ENCODE measurements at regions not wholly inside any gene's neighbourhood (a gene's known extent, or its start where the extent isn't known, plus 50 kb on each side); places are given as distances from the start of the nearest gene placed in this dataset.

- Histone ChIP-seq H3K27ac (ENCODE audit: extremely low read length, insufficient read depth, low read length) (peak overlapping the region; percentile 98), H3K4me3 (replicated peaks in 1 of 3; ENCODE audit: insufficient read depth in 1 of 3, low read depth in 2 of 3, low read length in 3 of 3) (peak overlapping the region; percentile 2 to 74 (median 20); a peak in 4 of 6 replicates), H3K4me2 (ENCODE audit: low read depth, low read length) (peak overlapping the region; percentile 98), H2AFZ (ENCODE audit: low read length) (no peak overlapping the region), H3K4me1 (ENCODE audit: insufficient read depth, low read length) (peaks cover 84% of the 10 kb centered on the region), H3K36me3 (replicated peaks in 1 of 2; ENCODE audit: control insufficient read depth in 1 of 2, insufficient read depth in 2 of 2, low read length in 2 of 2) (peaks cover 2 to 15% of the 10 kb centered on the region in 2 experiments; a peak in 2 of 5 replicates), H3K9ac (ENCODE audit: insufficient read depth, low read depth, low read length) (peak overlapping the region; percentile 98), H4K20me1 (ENCODE audit: insufficient read depth, low read length) (peaks cover 5% of the 10 kb centered on the region; the same call in 1 of the 2 replicates), H3K27me3 (ENCODE audit: control insufficient read depth in 1 of 2, insufficient read depth in 2 of 2, low read length in 2 of 2) (no peaks in the 10 kb centered on the region; a peak in 1 of 5 replicates), H3K79me2 (ENCODE audit: insufficient read depth, low read length) (peaks cover 93% of the 10 kb centered on the region), H3K9me3 (ENCODE audit: low read length) (no peaks in the 10 kb centered on the region)
- FAIRE-seq (no peak), DNase-seq (ENCODE audit: low spot score) (no peak), ATAC-seq (no peak)
- BruUV-seq (replicated peaks), result no TSS peak
- in situ Hi-C loops (cut with HindIII; ENCODE audit: extremely low pct_ligation_motif_present, low pct_unique_long_range_greater_than_20kb) (loop anchor here (5.0 to 10.0 kb wide), 2 partner anchors 87 to 164 kb away; no protein-coding TSS in a partner anchor), intact Hi-C loops (cut with micrococcal nuclease; ENCODE audit: unreplicated experiment) (loop anchor here (5.0 kb wide), 4 partner anchors 34 to 164 kb away; no protein-coding TSS in a partner anchor)
- CTCF ChIA-PET (ENCODE audit: low intra/inter-chr PET ratio, low total read pairs), result no interaction called here
- POLR2A ChIA-PET, result interaction anchor here (0.9 to 12.7 kb wide), 15 partner anchors 8 to 286 kb away, joined by 3 to 335 read pairs (median 16); no protein-coding TSS in a partner anchor
- WGBS (ENCODE audit: low lambda C conversion rate), result 91% methylated on average over 15 of the region's 17 CpGs
- TF ChIP-seq CAMTA2 (CRISPR knock-in tag; IDR thresholded peaks at IDR 0.05; ENCODE audit: borderline replicate concordance) (0 out of 2 replicates have a peak, but pooled peaks have one; percentile 59), TARDBP (CRISPR knock-in tag; IDR thresholded peaks at IDR 0.05) (no peak), TEF (CRISPR knock-in tag; IDR thresholded peaks at IDR 0.05) (no peak), HDAC6 (IDR thresholded peaks at IDR 0.05; ENCODE audit: low read depth, low read length) (no peak), IKZF4 (CRISPR knock-in tag; IDR thresholded peaks at IDR 0.05; ENCODE audit: borderline replicate concordance, low read depth, not compliant biosample characterization) (no peak), HMG20A (CRISPR knock-in tag; IDR thresholded peaks at IDR 0.05; ENCODE audit: borderline replicate concordance) (no peak), SNAI1 (CRISPR knock-in tag; IDR thresholded peaks at IDR 0.05; ENCODE audit: borderline replicate concordance) (peak; percentile 69; the same call in 1 of the 2 replicates), TEAD2 (CRISPR knock-in tag; IDR thresholded peaks at IDR 0.05) (no peak), ZNF710 (CRISPR knock-in tag; IDR thresholded peaks at IDR 0.05; ENCODE audit: borderline replicate concordance) (no peak), ZSCAN22 (CRISPR knock-in tag; IDR thresholded peaks at IDR 0.05) (no peak), ZNF574 (CRISPR knock-in tag; IDR thresholded peaks at IDR 0.05) (no peak)
- TF ChIP-seq, protein P1, sequence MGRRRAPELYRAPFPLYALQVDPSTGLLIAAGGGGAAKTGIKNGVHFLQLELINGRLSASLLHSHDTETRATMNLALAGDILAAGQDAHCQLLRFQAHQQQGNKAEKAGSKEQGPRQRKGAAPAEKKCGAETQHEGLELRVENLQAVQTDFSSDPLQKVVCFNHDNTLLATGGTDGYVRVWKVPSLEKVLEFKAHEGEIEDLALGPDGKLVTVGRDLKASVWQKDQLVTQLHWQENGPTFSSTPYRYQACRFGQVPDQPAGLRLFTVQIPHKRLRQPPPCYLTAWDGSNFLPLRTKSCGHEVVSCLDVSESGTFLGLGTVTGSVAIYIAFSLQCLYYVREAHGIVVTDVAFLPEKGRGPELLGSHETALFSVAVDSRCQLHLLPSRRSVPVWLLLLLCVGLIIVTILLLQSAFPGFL (CRISPR knock-in tag; IDR thresholded peaks at IDR 0.05), result no peak
- TF ChIP-seq, protein P2, sequence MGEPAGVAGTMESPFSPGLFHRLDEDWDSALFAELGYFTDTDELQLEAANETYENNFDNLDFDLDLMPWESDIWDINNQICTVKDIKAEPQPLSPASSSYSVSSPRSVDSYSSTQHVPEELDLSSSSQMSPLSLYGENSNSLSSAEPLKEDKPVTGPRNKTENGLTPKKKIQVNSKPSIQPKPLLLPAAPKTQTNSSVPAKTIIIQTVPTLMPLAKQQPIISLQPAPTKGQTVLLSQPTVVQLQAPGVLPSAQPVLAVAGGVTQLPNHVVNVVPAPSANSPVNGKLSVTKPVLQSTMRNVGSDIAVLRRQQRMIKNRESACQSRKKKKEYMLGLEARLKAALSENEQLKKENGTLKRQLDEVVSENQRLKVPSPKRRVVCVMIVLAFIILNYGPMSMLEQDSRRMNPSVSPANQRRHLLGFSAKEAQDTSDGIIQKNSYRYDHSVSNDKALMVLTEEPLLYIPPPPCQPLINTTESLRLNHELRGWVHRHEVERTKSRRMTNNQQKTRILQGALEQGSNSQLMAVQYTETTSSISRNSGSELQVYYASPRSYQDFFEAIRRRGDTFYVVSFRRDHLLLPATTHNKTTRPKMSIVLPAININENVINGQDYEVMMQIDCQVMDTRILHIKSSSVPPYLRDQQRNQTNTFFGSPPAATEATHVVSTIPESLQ (CRISPR knock-in tag; conservative IDR thresholded peaks at IDR 0.05), result 0 out of 2 replicates have a peak, but pooled peaks have one; percentile 7
- TF ChIP-seq, protein P3, sequence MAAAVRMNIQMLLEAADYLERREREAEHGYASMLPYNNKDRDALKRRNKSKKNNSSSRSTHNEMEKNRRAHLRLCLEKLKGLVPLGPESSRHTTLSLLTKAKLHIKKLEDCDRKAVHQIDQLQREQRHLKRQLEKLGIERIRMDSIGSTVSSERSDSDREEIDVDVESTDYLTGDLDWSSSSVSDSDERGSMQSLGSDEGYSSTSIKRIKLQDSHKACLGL (CRISPR knock-in tag; IDR thresholded peaks at IDR 0.05), result peak; percentile 41; the same call in 1 of the 2 replicates
These were observed 147.4 kb downstream of the SEC14L1 start for GRCh38 chr17:77288115-77288619.

Measured in HepG2 (cell line).